HG02623 (cell line): ENCODE measurements at regions not wholly inside any gene's neighbourhood (a gene's known extent, or its start where the extent isn't known, plus 50 kb on each side); places are given as distances from the start of the nearest gene placed in this dataset.

Experiments
- ATAC-seq: cut with Tn5 transposase; IDR thresholded peaks from one replicate; pipeline ENCODE4 v1.9.1; 2021; ENCODE audit warnings: moderate library complexity; ENCODE audit not compliant: unreplicated experiment

DNA sequence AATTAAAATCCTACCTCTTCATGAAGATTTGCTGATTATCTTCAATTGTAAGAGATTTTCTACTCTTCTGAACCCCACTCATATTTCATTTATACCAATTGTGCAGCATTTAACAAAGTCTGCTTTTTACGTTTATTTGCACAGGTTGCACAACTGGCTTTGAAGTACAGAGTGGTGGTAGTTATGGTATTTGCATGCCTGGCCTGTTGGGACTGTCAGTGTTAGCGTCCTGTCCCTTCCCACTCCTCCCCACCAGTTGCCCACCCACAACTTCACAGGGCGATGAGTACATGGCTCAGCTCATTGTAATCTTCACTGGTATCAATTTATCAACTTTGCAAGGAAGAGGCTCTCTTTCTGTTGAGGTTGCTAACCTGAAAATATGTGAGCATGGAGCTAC, 372.3 kb downstream of the AASDHPPT start:
- no peak for ATAC-seq

DNA sequence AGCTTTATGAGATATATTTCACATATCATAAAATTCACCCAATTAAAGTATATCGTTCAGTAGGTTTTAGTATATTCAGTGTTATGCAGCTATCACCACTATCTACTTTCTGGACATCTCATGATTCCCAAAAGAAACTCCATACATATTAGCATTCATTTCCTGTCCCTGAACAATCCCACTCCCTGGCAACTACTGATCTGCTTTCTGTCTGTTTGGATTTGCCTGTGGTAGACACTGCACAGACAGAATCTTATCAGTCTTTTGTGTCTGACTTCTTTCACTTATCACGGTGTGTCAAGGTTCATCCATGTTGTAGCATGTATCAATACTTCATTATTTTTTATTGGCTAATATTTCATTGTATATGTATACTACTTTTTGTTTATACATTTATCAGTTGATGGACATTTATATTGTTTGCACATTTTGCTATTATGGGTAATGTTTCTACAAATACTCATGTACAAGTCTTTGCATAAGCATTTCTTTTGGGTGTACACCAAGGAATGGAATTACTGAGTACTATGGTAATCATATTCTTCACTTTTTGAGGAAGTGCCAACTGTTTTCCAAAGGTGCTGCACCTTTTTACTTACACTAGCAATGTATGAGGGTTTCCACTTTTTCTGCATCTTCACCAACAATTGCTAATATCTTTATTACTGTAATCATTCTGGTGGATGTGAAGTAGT, 373.9 kb downstream of the AASDHPPT start:
- ATAC-seq = no peak

DNA sequence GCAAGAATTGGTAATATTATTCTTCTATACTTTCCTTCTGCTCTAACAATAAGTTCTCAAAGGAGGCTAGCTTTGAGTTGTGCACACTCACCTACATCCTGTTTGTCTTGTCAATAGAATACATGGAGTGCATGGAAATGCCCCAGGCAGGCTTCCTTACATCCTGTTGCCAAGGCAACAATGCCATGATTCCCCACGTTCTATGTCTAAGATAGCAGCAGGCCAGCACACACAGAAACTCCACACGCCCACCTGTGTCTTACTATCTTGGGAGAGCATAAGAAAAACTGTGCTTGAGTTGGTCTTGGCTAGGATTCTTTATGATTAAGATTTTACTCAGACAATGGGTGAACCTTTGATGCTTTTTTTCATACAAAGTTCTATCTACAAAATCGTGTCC, 379.2 kb downstream of the AASDHPPT start:
- no peak for ATAC-seq

DNA sequence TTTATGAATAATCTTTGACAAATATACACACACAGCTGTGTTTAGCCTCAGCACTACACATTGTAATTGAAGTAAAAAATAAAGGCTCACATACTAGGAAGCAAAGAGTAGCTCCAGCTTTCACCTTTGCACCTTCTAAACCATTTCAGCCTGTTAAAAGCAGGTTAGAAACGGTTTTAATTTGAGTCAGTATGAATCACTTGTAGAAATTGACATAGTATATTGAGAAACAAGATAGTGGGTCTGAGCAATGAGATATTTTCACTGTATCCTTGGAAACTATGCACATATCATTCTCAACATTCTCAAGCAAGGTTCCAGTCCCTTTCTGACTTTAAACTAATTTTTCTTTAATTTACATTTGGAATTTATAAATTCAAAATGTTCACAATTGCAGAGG, 380.3 kb downstream of the AASDHPPT start:
- no peak for ATAC-seq

DNA sequence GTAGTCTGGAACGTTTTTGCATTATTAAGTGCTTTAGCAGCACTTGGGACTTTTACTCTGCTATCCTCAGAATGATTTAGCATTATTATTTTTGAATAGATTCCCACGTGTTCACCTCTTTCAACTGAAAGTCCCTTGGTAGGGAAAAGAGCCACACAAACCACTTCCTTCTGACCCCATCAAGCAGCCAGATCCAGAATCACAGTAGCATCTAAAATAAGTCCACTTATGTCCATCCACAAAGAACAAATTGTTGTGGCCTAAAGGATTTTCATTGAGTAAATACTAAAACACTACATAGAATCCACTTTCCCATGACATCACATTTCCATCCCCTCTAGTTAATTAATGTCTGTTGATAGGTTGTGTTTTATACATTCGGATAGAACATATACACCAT, 381.7 kb downstream of the AASDHPPT start:
- no peak for ATAC-seq

DNA sequence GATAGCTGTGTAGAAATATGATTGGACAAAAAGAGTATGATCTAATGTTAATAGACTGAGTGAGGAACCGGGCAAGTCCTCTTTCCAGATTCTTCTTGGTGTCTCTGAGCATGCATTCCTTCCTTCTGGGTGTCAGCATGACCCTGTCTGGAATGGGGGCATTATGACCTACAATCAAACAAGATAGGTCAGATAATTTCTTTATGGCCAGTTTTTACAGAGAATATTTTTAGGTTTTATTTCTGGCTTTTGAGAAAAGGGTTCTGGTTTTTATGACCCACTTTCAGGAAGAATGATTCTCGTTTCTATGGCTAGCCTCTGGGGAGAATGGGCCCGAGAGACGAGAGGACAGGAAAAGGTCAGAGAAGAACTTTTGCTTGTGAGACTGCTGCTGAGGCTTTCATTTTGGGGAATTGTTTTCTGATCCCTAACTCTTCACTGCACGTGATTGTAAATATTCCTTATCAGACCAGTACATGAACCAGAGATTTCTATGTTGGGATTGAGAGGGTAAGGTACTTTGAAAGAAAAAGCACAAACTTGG, 383.8 kb downstream of the AASDHPPT start:
- no peak for ATAC-seq

DNA sequence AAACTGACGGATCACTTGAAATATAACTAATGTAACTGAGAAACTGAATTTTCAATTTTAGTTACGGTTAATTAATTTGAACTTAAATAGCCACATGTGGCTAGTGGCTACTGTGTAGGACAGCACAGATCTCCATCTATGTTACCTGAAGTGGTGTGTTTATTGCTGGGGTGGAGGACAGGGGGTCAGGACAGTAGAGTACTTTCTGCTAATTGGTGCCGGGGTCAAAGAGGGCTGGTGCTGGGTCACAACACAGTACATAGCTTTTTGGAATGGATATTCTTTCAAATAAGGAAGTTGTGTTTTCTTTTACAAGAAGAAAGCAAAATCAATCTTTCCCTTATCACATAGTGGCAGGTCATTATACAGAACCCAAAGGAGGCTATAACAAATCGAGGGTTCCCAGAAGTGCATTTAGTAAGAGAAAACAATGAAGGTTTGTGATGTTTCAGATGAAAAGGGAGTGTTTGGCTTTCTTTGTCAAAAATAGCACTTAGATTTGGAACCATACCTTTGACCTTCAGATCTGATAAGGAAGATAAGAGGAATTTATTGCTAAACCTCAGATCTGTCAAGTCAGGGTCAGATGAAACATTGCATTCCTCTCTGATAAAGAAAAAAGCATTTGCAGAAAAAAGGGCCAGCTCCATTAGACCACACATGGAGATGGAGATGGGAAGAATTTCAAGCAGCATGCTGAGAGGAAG, 384.5 kb downstream of the AASDHPPT start:
- ATAC-seq = no peak

DNA sequence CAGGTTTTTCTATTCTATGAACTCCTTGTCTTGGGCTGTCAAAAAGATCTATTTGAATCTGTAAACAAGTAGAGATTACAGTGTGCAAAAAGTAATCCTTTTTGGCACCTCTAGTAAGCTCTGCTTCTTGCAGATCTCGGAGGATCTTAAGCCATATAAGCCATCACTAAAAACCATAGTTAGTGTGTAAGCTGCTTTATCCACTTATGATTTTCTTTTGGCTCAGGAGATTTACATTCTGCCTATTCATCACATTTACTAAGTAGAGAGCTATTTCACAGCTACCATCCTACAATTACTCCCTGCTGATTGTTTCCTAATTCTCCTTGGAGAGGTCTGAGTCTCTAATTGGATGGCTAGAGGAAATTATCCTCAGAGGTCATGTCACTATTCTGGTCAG, 385.7 kb downstream of the AASDHPPT start:
- ATAC-seq = no peak

DNA sequence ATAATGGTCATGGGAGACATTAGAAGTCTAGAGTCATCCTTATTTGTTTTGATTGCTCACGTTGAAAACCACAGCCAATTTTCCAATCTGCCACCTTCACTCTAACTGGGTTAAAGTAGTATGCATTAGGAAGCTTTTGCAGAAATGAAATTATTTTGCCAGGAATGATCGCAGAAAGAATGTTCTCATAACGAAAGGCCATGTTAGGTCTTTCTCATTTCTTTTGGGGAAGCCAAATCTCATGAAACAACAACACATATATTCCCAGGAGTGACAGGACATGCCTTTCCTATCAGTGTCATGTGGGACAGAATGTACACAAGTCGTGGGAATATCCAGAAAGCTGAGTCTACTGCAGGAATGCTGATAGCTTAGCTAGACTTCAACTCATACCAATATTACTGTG, 386.3 kb downstream of the AASDHPPT start:
- no peak for ATAC-seq

DNA sequence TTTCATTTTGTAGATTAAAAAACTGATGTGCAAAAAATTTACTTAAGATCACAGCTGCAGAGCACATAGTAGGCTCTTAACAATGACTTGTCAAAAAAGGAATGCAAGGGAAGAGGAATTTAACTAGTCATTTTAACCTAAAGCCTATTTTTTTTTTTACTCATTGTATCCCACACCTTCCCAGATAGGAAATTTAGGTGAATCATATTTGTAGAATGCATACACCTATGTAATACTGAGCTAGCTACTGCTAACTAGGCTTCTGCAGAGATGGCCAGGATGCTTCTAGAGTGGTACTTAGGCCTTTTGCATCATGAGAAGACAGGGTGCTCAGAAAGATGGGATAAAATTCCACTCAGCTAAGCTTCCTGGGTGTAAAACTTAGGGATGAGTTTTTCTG, 387.3 kb downstream of the AASDHPPT start:
- no peak for ATAC-seq

DNA sequence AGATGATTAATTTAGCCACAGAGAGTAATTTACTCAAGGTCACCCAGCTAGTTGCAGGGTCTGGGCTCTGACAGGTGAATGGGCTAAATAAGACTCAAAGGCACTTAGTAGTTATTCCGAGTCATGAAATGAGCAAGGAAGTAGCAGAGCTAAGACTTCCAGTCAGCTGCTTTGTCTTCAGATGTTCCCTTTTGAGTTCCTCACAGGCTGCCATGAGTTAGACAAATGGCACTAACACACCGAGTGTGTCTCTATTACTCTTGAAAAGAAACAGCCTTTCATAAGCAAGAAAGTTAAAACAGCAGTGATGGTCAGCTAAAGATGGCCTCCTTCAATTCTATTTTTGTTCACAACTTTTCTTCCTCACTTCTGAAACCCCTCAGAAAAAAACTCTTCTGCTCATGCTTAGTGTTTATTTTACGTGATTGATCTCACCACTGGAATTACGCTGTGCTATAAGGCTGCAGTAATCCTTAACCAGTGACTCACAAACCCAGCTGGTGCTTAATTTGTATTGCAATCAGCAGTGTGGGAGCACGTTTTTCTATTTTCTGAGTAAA, 389.1 kb downstream of the AASDHPPT start:
- no peak for ATAC-seq

DNA sequence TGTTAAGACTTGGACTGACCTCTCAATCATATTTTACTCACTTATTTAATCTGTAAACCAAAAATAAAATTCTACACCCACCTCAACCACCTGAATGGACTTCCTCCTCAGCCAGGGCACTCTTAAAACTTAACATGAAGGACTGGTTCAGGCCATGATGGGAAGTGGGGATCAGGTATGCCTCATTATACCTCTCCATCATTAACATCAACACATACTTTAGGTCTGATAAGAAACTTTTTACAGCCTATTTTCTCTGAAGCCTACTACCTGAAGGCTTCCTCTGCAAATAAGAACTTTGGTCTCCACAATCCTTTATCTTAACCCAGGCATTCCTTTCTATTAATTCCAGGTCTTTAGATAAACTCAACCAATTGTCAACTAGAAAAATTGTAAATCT, 390.0 kb downstream of the AASDHPPT start:
- ATAC-seq = no peak

DNA sequence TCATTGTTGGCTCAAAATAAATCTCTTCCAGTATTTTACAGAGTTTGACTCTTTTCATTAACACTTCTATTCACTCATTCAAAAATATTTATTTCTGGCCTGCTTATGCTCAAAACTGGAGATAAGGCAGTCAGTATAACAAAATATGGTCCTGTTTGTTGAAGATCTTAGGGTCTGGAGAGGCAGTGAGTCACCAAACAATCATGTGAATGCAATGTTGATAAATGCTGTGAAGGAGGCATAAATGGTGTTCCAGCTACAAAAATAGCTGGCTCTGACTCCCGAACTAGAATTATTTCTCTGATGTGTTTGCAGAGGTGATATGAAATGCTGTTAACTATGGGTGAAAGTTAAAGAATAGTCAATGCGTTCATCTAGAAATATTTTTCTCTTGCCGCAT, 390.6 kb downstream of the AASDHPPT start:
- no peak for ATAC-seq

DNA sequence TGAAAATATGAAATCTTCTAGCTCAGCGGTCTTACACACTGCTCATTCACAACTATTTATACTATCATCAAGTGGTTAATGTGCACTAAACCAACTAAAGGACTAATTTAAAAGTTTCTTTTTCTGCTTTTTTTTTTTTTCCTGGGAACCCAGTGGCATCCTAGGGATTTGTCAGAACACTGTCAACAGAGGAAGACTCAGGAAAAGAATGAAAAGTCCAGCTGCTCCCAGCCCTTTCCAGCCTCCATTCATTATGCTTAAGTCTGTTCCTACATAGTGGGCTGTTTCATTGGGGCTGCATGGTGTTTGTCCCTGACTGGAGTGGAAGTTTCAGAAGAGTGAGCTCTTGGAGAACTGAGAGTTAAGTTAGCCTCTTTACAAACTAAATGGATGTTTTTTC, 391.1 kb downstream of the AASDHPPT start:
- no peak for ATAC-seq

DNA sequence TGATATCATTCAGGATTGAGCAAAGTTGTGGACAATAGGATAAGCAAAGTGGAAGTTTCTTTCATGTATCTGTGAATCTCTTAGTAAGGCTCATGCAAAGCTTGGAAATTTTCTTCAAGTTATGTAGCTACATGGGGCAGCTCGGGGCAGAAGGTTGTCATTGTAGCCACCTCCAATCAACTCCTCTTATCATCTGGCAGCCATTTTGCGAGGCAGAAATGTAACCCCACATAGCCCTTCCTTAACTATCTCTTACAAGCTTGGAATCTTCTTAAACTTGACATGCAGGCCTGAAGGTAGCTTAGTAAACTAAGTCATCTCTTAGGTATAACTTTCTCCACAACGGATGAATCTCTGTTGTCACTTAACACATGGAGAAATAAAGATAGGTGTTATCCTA, 392.8 kb downstream of the AASDHPPT start:
- ATAC-seq = no peak

DNA sequence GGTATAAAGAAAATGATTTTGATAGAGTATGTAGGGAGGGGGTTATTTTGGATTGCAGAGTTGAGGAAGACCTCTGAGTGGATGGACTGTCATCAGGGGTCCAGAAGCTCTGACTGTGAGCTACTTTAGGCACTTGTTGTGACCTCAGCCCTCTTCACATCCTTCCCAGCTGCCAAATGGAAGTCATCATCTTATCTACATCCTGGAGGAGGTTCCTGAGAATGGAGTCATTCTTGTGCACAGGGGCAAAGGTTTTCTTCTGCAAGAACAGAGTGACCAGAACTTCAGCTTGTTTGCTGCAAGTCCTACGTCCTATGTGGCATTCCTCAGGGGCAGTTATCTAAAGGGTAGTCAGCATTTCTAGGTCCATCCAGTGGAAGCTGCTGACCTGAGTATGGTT, 393.8 kb downstream of the AASDHPPT start:
- ATAC-seq = no peak

DNA sequence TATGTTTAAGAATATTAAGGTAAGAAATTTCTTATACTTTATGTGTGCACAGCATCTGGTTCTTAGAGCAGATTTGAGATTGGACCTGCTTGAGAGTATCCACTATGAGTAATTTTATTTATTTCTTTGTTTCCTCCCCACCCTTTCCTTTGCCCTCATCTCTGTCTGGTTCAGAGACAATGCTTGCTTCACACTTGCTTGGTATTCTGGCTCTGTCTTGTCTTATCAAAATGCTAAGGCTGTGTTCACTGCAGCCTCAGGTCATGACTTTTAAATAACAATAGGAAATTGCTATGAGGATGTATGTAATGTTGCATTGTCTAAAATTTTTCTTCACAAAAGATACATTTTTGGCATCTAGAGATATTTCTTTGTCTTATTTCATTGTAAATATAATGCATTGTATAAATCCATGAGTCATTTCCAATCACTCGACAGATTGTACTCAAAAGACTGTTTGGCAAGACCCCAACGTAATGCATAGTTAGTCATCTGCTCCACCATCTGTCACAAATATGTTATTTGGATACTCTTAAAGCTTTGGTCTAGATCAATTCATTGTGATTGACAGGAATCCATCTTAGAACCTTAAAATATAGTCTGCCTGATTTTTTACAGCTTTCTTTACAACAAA, 395.7 kb downstream of the AASDHPPT start:
- ATAC-seq = no peak

DNA sequence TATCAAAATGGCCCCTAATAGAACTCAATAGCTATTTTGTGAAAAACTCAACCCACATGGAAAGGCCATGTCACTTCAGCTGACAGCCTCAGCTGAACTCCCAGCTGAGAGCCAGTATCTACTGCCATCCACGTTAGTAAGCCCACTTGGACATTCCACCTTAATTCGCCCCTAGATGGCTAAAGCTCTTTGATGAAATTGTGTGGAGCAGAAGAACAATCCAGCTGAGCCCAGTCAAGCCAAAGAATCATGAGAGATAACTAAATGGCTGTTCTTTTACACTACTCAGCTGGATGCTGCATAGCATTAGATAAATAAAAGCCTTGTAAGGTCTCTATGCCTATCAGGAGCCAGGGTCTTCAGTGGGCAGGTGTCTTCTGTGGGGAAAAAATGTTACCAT, 396.8 kb downstream of the AASDHPPT start:
- no peak for ATAC-seq

DNA sequence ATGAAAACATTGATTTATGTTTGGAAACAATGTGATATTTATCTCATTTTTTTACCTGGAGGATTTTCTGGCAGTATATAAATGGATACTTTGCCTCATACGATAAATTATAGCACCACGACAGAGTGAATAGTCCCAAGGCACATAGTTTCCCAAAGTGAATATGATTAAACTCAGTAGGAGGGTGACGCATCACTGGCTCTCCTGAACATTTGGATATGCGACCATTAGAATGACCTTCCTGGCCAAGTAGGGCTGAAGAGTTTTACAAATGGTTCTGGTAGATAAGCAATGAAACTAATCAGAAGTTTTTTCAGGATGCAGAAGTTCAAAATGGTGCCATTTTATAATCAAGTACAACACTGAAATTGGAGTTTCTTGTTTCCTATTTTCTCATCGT, 397.7 kb downstream of the AASDHPPT start:
- ATAC-seq = no peak

DNA sequence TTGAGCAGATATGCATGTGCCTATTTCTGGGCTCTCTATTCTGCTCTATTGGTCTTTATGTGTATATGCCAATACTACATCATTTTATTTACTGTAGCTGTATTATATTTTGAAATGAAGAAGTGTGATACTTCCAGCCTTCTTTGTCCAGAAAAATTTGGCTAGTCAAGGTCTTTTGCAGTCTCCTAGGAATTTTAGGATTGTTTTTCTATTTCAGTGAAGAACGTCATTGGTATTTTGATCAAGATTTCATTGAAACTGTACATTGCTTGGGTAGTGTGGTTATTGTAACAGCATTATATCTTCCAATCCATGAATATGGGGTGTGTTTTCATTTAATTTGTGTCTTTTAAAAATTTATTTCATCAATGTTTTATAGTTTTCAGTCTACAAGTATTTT, 400.3 kb downstream of the AASDHPPT start:
- no peak for ATAC-seq

DNA sequence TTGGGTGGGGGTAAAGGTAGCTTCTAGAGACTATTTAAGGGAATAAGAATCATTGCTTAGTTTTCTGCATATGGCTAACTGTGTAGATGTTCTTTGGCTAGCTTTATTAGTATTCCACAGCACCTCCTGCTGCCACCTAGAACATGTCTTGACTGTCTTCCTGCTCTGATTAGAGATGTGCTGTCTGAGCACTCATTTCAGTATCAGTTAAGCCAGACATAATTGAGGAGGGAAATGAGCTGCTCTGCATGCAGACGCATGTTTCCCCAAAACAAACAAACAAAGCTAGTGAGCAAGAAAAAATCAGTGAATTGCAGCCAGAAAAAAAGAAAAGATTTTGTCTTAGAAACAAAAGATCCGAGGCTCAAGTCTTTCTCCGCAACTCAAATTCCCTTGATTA, 402.2 kb downstream of the AASDHPPT start:
- no peak for ATAC-seq
